SK-N-MC (cell line): ENCODE measurements at regions not wholly inside any gene's neighbourhood (a gene's known extent, or its start where the extent isn't known, plus 50 kb on each side); places are given as distances from the start of the nearest gene placed in this dataset.

Experiments used
- EZH2 ChIP-seq: fragments of 200-600 bp; sonication (generic); IDR thresholded peaks from one replicate; pipeline ENCODE4 v1.6.1; 2017; ENCODE audit warnings: antibody characterized with exemption
- POLR2AphosphoS5 ChIP-seq: IDR thresholded peaks from 2 replicates; pipeline ENCODE4 v1.6.1; 2012; ENCODE audit warnings: mild to moderate bottlenecking, low read depth, low read length, borderline replicate concordance

DNA sequence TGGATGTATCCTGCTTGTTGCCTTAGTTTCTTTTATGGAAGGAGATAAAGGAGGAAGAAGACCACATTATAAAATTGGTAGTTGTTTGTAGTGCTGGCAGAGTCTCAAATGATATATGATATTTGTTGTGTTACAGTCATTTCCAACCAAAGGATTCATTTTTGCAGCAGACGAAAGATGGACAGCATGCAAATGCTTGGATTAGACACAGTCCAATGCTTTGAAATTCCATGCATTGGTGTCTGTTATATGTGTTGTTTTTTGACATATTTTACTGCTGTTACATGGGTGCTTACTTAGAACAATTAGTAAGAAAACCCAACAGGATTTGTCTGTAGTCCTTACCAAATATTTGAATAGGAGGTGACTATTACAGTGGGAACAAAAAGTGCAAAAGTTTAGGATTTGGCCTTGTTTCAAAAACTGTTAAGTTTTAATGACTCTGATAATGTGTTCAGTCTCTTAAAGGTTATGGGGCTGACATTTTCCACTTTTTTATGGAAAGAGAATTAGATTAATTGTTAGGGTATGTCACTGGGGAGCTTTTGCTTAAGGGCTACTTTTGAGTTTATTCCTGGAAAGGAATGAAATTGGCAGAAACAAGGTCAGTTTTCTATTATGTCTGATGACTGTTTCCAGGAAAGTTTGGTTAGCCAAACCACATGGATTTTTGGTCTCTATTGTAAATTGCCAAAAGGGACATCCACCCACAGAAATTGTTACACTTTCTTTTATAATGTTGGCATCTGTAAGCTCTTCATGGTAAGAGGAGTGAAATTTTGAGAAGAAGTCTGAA is 229.4 kb upstream of the MMADHC start:
- no peak for TF ChIP-seq POLR2AphosphoS5
- no peak for TF ChIP-seq EZH2
